NCI-H1092 treated with DMSO at 0.1 percent for 48 hours (cell line): ENCODE measurements at regions not wholly inside any gene's neighbourhood (a gene's known extent, or its start where the extent isn't known, plus 50 kb on each side); places are given as distances from the start of the nearest gene placed in this dataset.

Experiments used
- DNase-seq: peaks from one replicate; lab custom pipeline; 2025; lab: John Stamatoyannopoulos, UW

DNA sequence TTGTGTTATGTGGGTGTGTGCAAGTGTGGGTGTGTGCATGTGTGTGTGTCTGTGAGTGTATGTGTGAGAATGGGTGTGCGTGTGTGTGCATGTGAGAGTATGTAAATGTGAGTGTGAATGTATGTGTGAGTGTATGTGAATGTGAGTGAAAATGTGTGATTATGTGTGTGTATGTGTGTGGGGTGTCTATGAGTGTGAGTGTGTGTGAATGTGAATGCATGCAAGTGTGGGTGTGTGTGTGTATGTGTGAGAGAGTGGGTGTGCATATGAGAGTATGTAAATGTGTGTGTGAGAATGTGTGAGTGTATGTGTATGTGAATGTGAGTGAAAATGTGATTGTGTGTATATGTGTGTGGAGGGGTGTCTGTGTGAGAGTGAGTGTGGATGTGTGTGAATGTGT, 1292.7 kb downstream of the TBC1D22A start:
- DNase-seq = no peak

DNA sequence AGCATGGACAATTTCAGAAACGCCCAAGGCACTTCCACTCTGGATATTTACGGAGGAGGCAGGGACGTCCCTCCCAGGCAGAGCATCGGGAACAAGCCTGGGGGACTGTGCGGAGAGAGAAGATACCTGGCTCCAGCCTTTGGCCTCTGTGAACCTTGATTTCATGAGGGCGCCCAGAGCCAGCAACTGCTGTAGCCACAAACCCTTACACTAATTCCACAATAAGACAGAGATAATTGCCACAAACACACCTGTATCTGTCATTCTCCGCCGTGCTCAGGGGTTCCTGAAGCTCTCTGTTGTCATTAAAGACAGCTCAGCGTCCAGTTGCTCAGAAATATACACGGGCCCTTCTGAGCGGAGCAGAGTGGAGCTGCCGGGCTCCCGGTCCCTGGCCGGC, 1292.1 kb downstream of the TBC1D22A start:
- no peak for DNase-seq

DNA sequence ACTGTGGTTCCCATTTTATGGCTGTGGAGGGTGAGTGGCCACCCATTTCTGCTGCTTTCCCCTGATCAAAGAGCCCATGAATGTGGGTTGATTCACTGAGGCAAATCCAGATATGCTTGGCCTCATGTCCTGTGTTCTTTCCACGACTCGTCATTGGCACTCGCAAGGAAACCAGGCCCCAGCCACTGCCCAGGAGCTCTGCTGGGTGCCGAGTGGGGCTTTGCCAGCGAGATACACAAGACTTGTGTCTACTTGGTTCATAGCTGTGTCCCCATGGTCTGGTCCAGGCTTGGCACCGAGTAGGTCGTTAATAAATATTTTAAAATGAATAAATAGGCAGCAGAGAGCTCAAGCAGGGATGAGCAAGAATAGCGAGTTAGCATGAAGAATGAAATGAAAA, 1291.5 kb downstream of the TBC1D22A start:
- no peak for DNase-seq

DNA sequence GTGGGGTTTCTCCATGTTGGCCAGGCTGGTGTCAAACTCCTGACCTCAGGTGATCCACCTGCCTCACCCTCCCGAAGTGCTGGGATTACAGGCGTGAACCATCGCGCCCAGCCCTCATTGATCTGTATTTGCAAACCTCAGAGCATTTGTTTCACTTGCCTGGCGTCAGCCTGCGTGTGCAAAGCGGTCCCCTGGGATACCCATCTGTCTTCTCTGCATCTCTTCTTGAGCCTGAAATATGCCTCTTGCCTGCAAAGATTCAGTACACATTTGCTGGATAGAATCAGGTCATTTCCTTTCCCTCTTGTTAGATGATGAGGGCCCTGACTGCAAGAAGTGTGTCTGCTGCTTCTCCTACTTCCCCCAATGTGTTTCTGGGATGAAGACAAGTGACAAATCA, 1291.0 kb downstream of the TBC1D22A start:
- DNase-seq = no peak

DNA sequence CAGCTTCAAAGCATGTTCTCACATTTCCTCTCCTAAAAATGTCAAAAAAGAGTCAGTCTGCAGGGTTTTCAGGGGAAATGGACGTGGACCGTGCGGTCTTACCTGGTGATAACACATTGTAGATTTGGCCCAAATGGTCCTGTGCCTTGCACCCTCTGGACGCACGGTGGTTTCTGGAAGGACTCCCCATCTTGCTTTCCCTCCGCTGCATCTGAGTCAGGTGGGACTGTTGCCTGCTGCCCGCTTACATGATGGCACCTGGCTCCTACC, 1290.1 kb downstream of the TBC1D22A start:
- no peak for DNase-seq

DNA sequence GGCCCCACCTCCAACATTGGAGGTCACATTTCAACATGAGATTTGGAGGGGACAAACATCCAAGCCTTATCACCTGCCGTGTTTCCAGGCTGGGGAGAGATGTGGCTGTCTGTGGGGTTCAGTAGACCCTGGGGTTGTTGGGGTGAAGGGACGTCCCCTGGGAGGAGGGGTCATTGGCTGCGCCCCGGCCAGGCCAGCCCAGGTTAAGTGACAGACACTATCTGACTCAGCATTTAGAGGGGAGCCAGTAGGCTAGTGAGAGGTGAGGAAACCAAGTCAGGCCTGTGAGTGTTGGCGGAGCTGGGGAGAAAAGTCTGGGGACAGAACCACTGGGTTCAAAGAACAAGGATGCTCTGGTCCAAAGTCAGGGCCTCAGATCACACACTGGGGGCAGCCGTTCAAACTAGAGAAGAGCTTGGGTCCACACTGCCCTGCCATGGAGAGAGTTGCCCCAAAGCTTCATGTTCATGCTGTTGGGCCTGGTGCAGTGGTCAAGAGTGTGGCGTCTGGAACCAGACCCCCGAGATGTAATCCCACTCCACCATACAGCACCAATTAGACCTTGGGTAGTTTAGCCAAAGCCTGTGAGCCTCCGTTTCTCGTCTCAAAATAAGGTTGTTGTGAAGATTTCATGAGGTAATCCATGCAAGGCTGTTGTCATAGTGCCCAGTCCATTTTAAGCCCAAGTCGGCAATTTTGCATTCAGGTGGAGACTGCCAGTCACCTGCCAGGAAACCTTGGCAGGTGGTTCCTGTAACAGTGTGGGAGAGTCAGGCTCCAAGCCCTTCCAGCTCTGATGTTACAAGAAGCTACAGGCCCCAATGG, 1289.6 kb downstream of the TBC1D22A start:
- no peak for DNase-seq

DNA sequence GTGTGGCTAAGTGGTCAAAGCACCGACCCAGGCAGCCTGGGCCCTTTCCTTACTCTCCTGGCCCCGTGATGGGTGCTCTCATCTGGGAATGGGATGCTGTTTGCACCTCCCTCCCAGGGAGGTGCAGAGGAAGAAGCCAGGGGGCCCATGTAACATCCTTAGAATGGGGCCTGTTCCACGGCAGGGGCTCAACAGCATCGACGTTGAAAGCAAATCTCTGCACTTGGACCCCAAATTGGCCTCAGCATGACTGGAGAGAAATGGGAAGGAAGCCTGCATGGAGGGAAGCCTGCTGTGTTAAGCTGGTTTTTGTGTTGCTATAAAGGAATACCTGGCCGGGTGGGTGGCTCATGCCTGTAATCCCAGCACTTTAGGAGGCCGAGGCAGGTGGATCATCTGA, 1288.4 kb downstream of the TBC1D22A start:
- DNase-seq = no peak

DNA sequence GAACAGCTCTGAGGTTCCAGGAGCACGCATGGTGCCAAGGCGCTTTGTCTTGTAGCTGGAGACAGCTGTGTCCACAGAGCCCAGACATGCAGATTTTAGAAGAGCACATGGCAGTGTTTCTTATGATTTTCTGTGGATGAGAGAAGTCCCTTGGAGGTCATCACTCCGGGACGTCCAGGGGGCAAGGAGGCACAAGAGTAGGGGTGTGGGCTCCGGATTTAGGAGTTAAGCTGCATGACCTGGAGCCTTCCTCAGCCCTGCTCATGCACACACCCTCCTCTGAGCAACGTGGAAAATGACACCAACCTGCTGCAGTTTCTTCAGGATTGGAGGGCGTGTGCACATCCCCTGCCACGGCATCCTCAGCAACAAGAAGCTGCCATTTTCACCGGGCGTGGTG, 1286.7 kb downstream of the TBC1D22A start:
- DNase-seq = no peak

DNA sequence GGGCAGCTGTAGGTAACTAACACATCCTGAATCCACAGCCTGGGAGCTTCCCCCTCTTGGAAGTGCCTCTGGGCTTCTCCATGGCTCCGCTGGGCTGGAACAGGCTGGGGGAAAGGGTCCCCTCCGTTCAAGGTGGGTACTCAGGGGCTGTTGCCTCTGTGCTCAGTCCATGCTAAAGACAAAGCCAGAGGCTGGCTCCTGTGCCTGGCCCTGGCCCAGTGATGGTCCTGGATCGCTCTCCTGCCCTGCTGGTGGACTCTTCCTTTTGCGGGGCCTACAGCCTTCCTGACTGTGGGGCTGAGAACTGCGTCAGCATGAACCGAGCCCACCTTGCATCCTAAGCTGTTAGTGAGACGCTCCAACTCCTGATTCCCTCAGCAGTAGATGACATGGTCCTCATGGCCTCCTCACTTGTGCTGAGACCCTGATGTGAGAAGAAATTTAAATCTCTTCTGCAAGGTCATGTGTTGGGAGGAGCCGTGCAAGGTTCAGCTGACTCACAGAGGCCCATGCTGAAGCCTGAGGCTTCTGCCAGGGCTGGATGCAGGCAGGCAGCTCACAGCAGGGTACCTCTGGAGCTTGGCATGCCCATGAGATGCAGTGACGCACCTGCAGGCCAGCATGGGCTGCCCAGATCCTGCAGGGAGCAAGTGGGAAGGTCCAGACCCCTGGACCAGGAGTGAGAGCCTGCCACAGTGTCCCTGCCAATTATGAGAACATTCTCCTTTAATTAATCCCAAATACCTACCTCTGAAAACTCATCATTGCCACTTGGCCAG, 1285.5 kb downstream of the TBC1D22A start:
- DNase-seq = no peak

DNA sequence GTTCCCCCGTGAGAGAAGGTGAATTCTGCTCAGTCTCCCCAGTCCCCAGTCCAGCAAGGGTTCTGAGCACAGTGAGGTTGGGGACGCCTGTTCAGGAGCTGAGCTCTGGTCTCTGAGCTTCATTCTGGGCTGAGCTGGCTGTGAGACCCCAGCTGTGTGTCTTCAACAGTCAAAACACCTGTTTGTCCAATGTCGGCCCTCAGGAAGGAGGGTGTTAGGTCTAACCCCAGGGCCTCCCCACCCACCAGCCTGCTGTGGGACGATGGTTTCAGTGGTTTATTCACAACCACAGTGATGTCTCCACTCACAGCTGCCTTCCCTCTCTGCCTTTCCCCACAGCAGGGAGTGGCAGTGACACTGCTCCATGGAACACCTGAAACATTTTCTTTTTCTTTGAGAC, 1282.9 kb downstream of the TBC1D22A start:
- DNase-seq = no peak

DNA sequence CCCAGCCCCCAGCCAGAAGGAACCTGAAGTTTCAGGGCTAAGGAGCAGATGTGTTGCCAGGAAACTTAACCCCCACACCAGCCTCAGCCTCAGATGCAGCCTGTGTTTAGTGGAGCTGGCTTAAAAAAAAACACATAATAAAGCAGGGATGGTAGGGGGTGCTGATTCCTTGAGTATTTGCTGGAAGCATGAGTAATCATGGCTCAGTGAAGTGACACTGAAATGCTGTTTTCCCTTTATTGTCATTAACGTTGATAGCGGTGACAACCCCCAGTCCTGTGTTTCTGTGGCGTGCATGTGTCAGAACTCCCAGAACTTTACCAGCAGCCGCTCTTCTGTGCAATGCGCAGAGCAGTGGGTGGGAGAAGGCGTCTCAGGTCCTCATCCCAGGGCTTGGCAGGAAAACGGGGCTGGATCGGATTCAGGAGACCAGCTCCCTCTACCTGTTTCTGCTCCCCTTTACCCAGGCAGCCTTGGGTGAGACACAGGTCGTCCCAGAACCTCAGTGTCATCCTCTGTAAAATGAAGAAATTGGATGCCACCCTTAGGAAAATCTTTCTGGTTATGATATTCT, 1282.1 kb downstream of the TBC1D22A start:
- no peak for DNase-seq

DNA sequence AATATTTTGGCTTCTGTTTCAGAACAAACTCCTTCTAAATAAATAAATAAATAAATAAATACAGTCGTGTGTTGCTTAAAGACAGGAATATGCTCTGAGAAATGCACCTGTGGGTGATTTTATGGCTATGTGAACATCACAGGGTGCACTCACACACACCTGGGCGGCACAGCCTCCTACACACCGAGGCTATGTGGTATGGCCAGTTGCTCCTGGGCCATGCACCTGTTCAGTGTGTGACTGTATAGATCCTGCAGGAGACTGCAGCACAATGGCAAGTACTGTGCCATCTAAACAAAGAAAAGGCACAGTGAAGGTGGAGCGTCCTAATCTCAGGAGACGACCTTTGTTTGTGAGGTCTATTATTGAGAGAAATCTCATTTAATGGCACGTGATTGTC, 1281.1 kb downstream of the TBC1D22A start:
- DNase-seq = no peak

DNA sequence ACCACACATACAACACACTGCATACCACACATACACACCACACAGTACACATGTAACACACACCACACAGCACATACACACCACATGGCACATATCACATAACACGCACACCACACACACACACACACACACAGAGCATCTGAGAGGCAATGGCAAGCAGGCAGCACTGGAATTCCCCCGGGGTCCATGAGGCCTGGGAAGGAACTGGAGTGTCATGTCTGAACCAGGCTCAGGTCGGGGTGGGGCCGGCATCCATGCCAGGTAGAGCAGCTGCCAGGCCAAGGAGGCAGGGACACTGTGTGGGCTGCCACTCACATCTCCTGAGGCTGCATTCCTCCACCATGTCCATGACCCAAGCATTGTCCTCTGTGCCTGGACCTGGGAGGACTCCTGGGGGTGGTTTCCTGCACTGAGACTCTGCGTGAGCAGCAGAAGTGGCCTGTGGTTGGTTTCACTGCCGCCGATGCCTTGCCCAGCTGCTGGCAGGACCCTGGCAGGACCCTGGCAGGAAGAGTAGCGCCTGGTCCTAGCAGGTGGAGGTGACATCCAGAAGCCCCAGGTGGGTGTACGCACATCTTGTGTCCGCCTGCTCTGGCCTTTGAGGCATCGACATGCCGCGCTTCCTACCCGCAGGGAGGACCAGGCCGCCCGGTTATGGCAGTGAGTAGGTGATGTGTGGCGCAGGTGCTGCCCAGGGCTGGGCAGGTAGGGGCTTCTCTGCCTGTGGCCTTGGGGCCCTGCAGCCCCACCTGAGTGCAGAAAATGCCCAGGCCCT, 1280.4 kb downstream of the TBC1D22A start:
- no peak for DNase-seq

DNA sequence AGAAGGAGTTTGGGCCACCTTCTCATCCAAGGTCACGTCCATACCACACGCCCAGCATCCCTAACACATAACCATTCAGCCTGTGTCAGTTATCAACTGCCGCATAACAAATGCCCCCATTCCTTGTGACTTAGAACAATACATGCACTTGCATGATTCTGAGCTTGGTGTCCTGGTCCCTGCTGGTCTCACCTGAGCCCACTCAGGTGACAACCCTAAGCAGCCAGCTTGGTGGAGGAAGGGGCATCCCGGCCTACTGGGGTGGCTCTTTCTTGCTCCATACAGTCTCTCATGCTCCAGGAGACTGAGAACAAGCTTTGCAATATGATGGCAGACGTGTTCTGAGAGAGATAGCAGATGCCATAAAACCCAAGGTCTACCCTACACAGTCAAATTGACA, 1276.9 kb downstream of the TBC1D22A start:
- no peak for DNase-seq

DNA sequence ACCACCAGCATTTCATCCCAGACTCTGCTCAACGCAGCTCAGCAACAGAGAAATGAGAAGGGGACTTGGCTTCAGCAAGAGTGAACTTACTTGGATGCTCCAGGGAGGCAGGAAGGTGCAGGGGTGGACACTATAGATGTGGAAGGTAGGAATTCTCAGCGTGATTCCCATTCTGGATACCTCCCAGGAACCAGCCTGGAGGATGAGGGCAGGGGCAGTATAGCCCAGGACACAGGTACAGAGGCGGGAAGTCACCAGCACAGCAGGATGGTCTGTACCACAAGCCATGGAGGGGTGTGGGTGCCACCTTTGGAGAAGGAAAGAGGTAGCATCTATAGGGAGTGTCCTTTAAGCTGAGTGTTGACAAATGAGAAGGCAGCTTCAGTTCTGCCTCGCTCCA, 1275.2 kb downstream of the TBC1D22A start:
- DNase-seq = no peak

DNA sequence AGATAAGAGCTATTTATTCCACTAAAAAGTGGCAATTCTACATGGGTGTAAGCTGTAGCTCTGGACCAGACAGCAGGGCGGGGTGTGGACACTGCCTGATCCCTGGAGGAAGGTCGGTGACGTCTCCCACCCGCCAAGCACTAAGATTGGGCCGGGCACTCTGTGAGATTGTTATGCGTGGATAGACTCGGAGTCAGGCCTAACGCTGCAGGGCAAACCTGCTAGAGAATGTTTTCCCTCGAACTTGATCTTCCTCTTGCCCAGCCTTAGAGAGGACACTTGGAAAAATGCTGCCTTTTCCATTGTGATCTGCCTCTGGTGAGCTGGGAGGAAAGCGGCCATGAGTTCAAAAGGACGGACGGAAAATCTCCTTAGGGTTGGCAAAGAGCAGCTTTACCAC, 1273.4 kb downstream of the TBC1D22A start:
- no peak for DNase-seq

DNA sequence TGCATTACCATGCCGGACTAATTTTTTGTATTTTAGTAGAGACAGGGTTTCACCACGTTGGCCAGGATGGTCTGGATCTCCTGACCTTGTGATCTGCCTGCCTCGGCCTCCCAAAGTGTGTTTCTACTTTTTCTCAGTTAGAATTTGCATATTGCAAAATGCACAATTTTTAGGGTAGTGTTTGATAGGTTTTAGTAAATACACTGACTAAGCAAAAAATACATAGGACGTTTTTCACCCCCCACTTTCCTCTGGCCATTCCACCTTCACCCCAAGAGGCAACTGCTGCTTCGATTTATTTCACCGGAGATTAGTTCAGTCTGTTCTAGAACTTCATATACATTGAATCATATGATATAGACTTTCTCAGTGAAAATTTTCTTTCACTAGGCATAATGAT, 1269.1 kb downstream of the TBC1D22A start:
- no peak for DNase-seq

DNA sequence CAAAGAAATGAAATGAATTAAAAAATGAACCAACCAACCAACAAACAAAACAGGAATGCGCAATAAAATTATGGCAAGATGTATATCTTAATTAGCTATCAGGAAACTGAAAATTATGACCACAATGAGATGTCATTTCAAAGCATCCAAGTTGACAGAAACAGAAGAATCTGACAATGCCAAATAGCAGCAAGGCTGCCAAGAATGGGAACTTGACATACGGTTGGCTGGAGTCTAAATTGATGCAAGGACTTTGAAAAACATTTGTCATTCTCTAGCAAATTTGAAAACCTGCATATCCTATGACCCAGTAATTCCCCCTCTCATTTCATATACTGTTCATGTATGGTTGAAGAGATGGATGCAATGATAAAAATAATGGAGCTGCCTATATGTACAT, 1262.6 kb downstream of the TBC1D22A start:
- DNase-seq = no peak

DNA sequence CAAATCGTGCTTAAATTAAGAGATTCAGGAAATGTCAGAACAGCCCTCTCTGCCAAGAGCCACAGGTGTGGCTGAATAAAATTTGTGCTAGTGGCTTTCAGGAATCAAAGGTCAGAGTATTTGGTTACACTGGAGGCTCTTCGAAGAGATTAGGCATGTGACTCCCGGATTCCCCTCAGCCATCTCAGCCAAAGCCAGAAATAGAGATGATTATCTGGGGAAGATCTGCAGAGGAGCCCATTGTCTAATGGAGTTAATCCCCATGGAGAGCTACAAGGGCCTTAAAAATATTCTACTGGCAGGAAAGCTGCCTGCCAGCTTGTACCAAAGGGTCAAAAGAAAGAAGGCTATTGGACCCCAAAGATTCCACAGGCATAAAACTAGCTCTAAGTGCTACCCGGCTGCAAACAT, 1259.5 kb downstream of the TBC1D22A start:
- no peak for DNase-seq

DNA sequence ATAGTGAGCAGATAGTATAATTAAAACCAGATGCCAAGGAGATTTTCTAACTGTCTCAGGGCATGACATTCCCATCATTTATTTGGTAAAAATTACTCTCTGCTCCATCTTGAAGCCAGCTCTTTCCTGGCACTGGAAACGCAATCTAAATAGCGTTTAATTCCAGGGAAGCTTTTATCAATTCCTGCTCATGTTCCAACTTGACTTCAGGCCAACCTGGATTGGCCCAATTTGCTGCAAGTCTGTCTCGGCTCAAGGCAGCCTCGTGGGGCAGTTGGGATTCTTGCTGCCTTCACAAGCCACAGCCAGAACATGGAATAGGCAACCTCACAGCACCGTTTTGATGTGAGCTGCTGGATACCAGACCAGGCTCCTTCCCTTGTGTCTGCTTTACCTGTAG, 1255.9 kb downstream of the TBC1D22A start:
- no peak for DNase-seq

DNA sequence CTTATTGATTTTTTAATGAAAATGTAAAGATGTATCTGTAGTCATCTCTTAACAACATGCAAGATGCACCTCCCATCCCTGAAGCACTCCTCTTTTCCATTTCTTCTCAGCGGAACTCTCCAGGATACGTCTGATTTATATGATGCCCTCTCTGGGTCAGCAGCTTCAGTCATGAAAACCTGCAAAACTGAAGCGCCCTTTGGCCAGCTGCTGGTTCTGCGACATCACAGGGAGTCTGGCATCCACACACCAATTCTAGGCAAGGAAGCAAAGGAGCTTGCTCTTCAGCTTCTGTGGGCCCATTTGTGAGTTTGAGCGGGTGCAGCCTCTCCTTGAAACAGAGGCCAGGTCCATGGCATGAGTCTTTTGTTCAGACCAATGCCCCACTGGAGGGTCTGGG, 1253.3 kb downstream of the TBC1D22A start:
- DNase-seq = no peak

DNA sequence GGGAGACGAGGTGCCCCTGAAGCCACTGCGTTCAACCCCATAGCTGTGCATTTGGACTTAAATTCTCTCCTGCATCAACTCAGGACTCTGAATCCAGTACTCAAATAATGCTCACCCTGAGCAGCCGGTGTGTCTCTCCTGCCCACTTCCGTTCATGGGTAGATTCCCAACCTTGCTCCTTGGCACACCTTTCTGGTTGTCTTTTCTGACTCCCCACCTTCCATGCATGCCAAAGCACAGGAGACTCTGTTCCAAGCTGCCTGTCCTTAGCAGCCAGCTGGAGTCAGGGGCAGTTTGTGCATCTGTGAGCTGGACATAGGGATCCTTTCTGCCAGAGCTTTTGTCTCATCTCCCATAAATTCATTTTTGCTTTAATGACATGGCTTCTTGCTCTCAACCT, 1242.5 kb downstream of the TBC1D22A start:
- DNase-seq = no peak

DNA sequence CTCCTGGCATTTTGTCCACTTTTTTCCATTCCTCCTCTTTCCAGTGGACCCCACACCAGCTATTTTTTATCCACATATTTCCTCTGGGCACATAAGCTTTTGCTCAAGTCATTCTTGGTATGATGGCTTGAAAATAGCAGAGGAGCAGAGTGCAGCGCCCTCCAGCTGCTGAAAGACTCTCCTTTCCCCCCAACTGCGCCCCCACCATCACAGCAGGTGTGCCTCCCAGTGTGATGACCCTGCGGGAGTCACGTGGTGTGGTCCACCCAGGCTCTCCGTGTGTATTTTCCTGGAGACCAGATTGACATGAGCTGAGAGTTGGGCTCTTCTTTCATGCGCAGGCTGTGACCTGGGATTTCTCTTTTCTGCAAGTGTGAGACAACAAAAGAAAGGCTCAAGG, 1241.6 kb downstream of the TBC1D22A start:
- DNase-seq = no peak
